Suppressor macrophage (primary cell): ENCODE measurements at regions not wholly inside any gene's neighbourhood (a gene's known extent, or its start where the extent isn't known, plus 50 kb on each side); places are given as distances from the start of the nearest gene placed in this dataset.

Experiments used
- DNase-seq, 4 experiments: peaks; one replicate each; pipeline ENCODE4 v3.0.0-alpha.2; 2020 to 2022

GRCh38 chr16:80418517-80419355 lies 122.1 kb upstream of the DYNLRB2 start:
- no peak for DNase-seq

GRCh38 chr16:80417706-80418271 lies 123.0 kb upstream of the DYNLRB2 start:
- no peak for DNase-seq

GRCh38 chr16:80408014-80408413 lies 132.8 kb upstream of the DYNLRB2 start:
- no peak for DNase-seq

- DNase-seq = no peak
Measured at GRCh38 chr16:80407265-80407987, 133.4 kb upstream of the DYNLRB2 start.

- DNase-seq = no peak
Measured at GRCh38 chr16:80404847-80405246, 135.9 kb upstream of the DYNLRB2 start.

GRCh38 chr16:80403894-80404293 lies 136.9 kb upstream of the DYNLRB2 start:
- DNase-seq = no peak

GRCh38 chr16:80390871-80391489 lies 149.8 kb upstream of the DYNLRB2 start:
- DNase-seq = no peak

GRCh38 chr16:80390046-80390445 lies 150.7 kb upstream of the DYNLRB2 start:
- DNase-seq = no peak

GRCh38 chr16:80389338-80389737 lies 151.5 kb upstream of the DYNLRB2 start:
- DNase-seq = no peak

- no peak for DNase-seq
Measured at GRCh38 chr16:80387318-80387921, 153.4 kb upstream of the DYNLRB2 start.

GRCh38 chr16:80384862-80385261 lies 155.9 kb upstream of the DYNLRB2 start:
- DNase-seq = no peak

GRCh38 chr16:80380514-80380913 lies 160.3 kb upstream of the DYNLRB2 start:
- DNase-seq = no peak

GRCh38 chr16:80377096-80377956 lies 163.5 kb upstream of the DYNLRB2 start:
- no peak for DNase-seq

GRCh38 chr16:80375973-80376372 lies 164.8 kb upstream of the DYNLRB2 start:
- no peak for DNase-seq

- DNase-seq = no peak
Measured at GRCh38 chr16:80375513-80375912, 165.3 kb upstream of the DYNLRB2 start.

- DNase-seq = no peak
Measured at GRCh38 chr16:80372341-80372740, 168.5 kb upstream of the DYNLRB2 start.

GRCh38 chr16:80369138-80369958 lies 171.4 kb upstream of the DYNLRB2 start:
- DNase-seq = peak in 2 of 4 experiments; percentile 1 to 8

GRCh38 chr16:80367037-80367658 lies 173.6 kb upstream of the DYNLRB2 start:
- no peak for DNase-seq

- DNase-seq = no peak
Measured at GRCh38 chr16:80366023-80366422, 174.8 kb upstream of the DYNLRB2 start.

- DNase-seq = no peak
Measured at GRCh38 chr16:80362816-80363215, 178.0 kb upstream of the DYNLRB2 start.
